OCI-LY1 (cell line): ENCODE measurements at regions not wholly inside any gene's neighbourhood (a gene's known extent, or its start where the extent isn't known, plus 50 kb on each side); places are given as distances from the start of the nearest gene placed in this dataset.

Experiments used
- H2AFZ ChIP-seq: fragments of 200-600 bp; sonication (generic), shearing (Covaris generic); 2 replicates; pipeline ENCODE4 v1.6.0; 2014; ENCODE audit warnings: antibody characterized with exemption, mild to moderate bottlenecking, low read length
- H3F3A ChIP-seq: fragments of 200-600 bp; sonication (generic), shearing (Covaris generic); 2 replicates; pipeline ENCODE4 v1.6.0; 2014; ENCODE audit warnings: mild to moderate bottlenecking, antibody characterized with exemption, low read length, moderate library complexity; ENCODE audit not compliant: insufficient read depth
- H3K27ac ChIP-seq: fragments of 200-600 bp; sonication (generic); 2 replicates; pipeline ENCODE4 v1.5.1; 2014; ENCODE audit warnings: low read length, mixed run types, mild to moderate bottlenecking, low read depth; ENCODE audit not compliant: poor library complexity, severe bottlenecking
- H3K27me3 ChIP-seq: fragments of 200-600 bp; sonication (generic); 2 replicates; pipeline ENCODE4 v1.6.0; 2014; ENCODE audit warnings: antibody characterized with exemption, mild to moderate bottlenecking, low read length, moderate library complexity; ENCODE audit not compliant: insufficient read depth
- H3K36me3 ChIP-seq: fragments of 200-600 bp; sonication (generic); 2 replicates; pipeline ENCODE4 v1.6.1; 2014; ENCODE audit warnings: mild to moderate bottlenecking, antibody characterized with exemption, low read length, moderate library complexity, mixed read lengths; ENCODE audit not compliant: insufficient read depth
- H3K4me1 ChIP-seq: fragments of 200-600 bp; sonication (generic); 2 replicates; pipeline ENCODE4 v1.5.1; 2014; ENCODE audit warnings: mild to moderate bottlenecking, low read length, moderate library complexity; ENCODE audit not compliant: insufficient read depth, severe bottlenecking
- H3K4me2 ChIP-seq: fragments of 200-600 bp; sonication (generic), shearing (Covaris generic); 2 replicates; pipeline ENCODE4 v1.6.1; 2014; ENCODE audit warnings: low read length
- H3K4me3 ChIP-seq: fragments of 200-600 bp; sonication (generic); 2 replicates; pipeline ENCODE4 v1.5.1; 2014; ENCODE audit warnings: low read length, low read depth, mild to moderate bottlenecking, mixed read lengths; ENCODE audit not compliant: poor library complexity, severe bottlenecking
- H3K79me2 ChIP-seq: fragments of 200-600 bp; shearing (Covaris generic); 2 replicates; pipeline ENCODE4 v1.6.1; 2016; ENCODE audit warnings: mixed run types, low read length, mixed read lengths; ENCODE audit not compliant: insufficient read depth
- H3K9ac ChIP-seq: fragments of 200-600 bp; sonication (generic), shearing (Covaris generic); 2 replicates; pipeline ENCODE4 v1.6.1; 2014; ENCODE audit warnings: mild to moderate bottlenecking, low read length, mixed read lengths
- H3K9me2 ChIP-seq: fragments of 200-600 bp; sonication (generic), shearing (Covaris generic); 2 replicates; pipeline ENCODE4 v1.6.1; 2014; ENCODE audit warnings: low read depth, mild to moderate bottlenecking, low read length, mixed read lengths
- H3K9me3 ChIP-seq: fragments of 200-600 bp; shearing (Covaris generic); 2 replicates; pipeline ENCODE4 v1.6.1; 2014; ENCODE audit warnings: low read length, mixed read lengths
- H4K20me1 ChIP-seq: fragments of 200-600 bp; sonication (generic), shearing (Covaris generic); 2 replicates; pipeline ENCODE4 v1.6.0; 2016; ENCODE audit warnings: mild to moderate bottlenecking, low read length; ENCODE audit not compliant: insufficient read depth
- CTCF ChIP-seq: fragments of 200-600 bp; sonication (generic), shearing (Covaris generic); IDR thresholded peaks from 2 replicates; pipeline ENCODE4 v1.5.1; 2017; ENCODE audit warnings: mild to moderate bottlenecking, antibody characterized with exemption, low read length, moderate library complexity, mixed read lengths
- EZH2 ChIP-seq: fragments of 200-600 bp; sonication (generic), shearing (Covaris generic); IDR thresholded peaks from 2 replicates; pipeline ENCODE4 v1.8.0; 2017; ENCODE audit warnings: borderline replicate concordance, mixed run types, mild to moderate bottlenecking, antibody characterized with exemption, low read length, moderate library complexity, mixed read lengths

- H3K4me3 ChIP-seq: no peak overlapping the region
- H3K4me1 ChIP-seq: no peaks in the 10 kb centered on the region
- no peaks in the 10 kb centered on the region for H3K79me2 ChIP-seq
- no peaks in the 10 kb centered on the region for H3K27me3 ChIP-seq
- H3K9ac ChIP-seq: no peak overlapping the region
- H2AFZ ChIP-seq: no peak overlapping the region
- no peaks in the 10 kb centered on the region for H3K9me2 ChIP-seq
- H3K27ac ChIP-seq: no peak overlapping the region
- no peaks in the 10 kb centered on the region for H3F3A ChIP-seq
- H3K4me2 ChIP-seq: no peak overlapping the region
- no peaks in the 10 kb centered on the region for H3K36me3 ChIP-seq
- no peaks in the 10 kb centered on the region for H3K9me3 ChIP-seq
- H4K20me1 ChIP-seq: no peaks in the 10 kb centered on the region
- TF ChIP-seq CTCF (no peak), EZH2 (no peak)
Observed at GRCh38 chr14:104526723-104527645, 52.6 kb upstream of the C14orf180 start.

- no peak for TF ChIP-seq CTCF
- TF ChIP-seq EZH2: no peak
- H3K27me3 ChIP-seq: no peaks in the 10 kb centered on the region
- H3K79me2 ChIP-seq: no peaks in the 10 kb centered on the region
- H3K4me2 ChIP-seq: no peak overlapping the region
- H2AFZ ChIP-seq: no peak overlapping the region
- H3K4me1 ChIP-seq: no peaks in the 10 kb centered on the region
- H3K9me3 ChIP-seq: no peaks in the 10 kb centered on the region
- H3K9me2 ChIP-seq: no peaks in the 10 kb centered on the region
- H3K36me3 ChIP-seq: no peaks in the 10 kb centered on the region
- no peak overlapping the region for H3K27ac ChIP-seq
- no peaks in the 10 kb centered on the region for H4K20me1 ChIP-seq
- no peak overlapping the region for H3K9ac ChIP-seq
- H3K4me3 ChIP-seq: no peak overlapping the region
- no peaks in the 10 kb centered on the region for H3F3A ChIP-seq
Observed at GRCh38 chr14:104527857-104528459, 51.6 kb upstream of the C14orf180 start.

GRCh38 chr14:104528496-104528895 is 51.1 kb upstream of the C14orf180 start:
- no peak for TF ChIP-seq CTCF
- no peak for TF ChIP-seq EZH2
- no peak overlapping the region for H2AFZ ChIP-seq
- no peaks in the 10 kb centered on the region for H3K4me1 ChIP-seq
- no peaks in the 10 kb centered on the region for H4K20me1 ChIP-seq
- no peaks in the 10 kb centered on the region for H3K9me3 ChIP-seq
- no peaks in the 10 kb centered on the region for H3K79me2 ChIP-seq
- no peaks in the 10 kb centered on the region for H3K27me3 ChIP-seq
- no peaks in the 10 kb centered on the region for H3K9me2 ChIP-seq
- no peak overlapping the region for H3K9ac ChIP-seq
- H3F3A ChIP-seq: no peaks in the 10 kb centered on the region
- no peak overlapping the region for H3K4me2 ChIP-seq
- no peak overlapping the region for H3K27ac ChIP-seq
- H3K4me3 ChIP-seq: no peak overlapping the region
- H3K36me3 ChIP-seq: no peaks in the 10 kb centered on the region
